K562 (cell line): ENCODE measurements at regions not wholly inside any gene's neighbourhood (a gene's known extent, or its start where the extent isn't known, plus 50 kb on each side); places are given as distances from the start of the nearest gene placed in this dataset.

Experiments used
- BCL6 ChIP-seq: fragments of 250-450 bp; sonication (Bioruptor Pico); IDR thresholded peaks from 2 replicates; pipeline ENCODE4 v1.4.0; 2020
- FOXA1 ChIP-seq: fragments of 450-650 bp; IDR thresholded peaks from 2 replicates; pipeline ENCODE4 v1.6.1; 2016; ENCODE audit warnings: mild to moderate bottlenecking, borderline replicate concordance
- HSF4 ChIP-seq: fragments of 250-450 bp; sonication (Bioruptor Pico); IDR thresholded peaks from 2 replicates; pipeline ENCODE4 v2.1.2; 2022; ENCODE audit warnings: mild to moderate bottlenecking, moderate library complexity, borderline replicate concordance
- JUND ChIP-seq, 2 experiments: IDR thresholded peaks; 2 replicates in 1 of 2; 3 replicates in 1 of 2; pipeline ENCODE4 v1.6.1; 2011; ENCODE audit warnings: borderline replicate concordance in 2 of 2, low read depth in 2 of 2, low read length in 2 of 2, improper control_type of control experiment in 1 of 2, missing biosample characterization in 1 of 2, missing genetic modification characterization in 1 of 2, missing genetic modification reagents in 1 of 2
- ZNF766 ChIP-seq: fragments of 200-800 bp; sonication (Bioruptor generic); conservative IDR thresholded peaks from 2 replicates; pipeline ENCODE4 v1.6.1; 2016; ENCODE audit warnings: missing genetic modification characterization, missing compliant biosample characterization
- TF ChIP-seq, protein P1 (sequence below): sonication (generic); formaldehyde crosslinking; IDR thresholded peaks from 2 replicates; pipeline ENCODE4 v1.8.1; 2023; ENCODE audit warnings: mild to moderate bottlenecking, missing genetic modification reagents, moderate library complexity
- TF ChIP-seq, protein P2 (sequence below), 3 experiments: IDR thresholded peaks in 2 of 3; conservative IDR thresholded peaks in 1 of 3; 2 replicates each; pipeline ENCODE4 v1.5.1; 2011 to 2012; ENCODE audit warnings: low read length in 3 of 3, mild to moderate bottlenecking in 3 of 3, control low read depth in 2 of 3, improper control_type of control experiment in 1 of 3, inconsistent platforms in 1 of 3, low read depth in 1 of 3, mixed read lengths in 1 of 3, moderate library complexity in 1 of 3; ENCODE audit not compliant: insufficient read depth in 2 of 3

DNA sequence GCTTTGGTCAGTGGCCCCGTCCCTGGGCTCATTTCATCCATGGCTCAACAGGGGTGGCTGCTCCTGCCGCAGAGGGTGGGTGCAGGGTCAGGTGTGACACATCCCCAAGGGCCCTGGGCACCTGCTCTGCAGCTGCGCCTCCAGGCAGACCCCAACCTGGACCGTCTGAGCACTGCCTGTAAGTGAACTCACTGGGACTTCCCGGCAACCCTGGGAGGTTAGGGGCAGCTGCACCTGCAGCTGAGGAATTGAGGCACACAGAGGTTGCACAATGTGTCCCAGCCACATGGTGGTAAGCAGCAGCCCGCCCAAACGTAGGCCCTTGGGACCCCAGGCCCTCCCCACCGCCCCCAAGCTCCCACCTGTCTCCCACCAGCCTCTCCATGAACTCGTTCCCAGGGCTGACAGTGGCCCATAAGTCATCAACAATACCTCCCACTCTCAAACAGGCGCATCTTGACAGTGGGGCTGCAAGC, 55.1 kb downstream of the PLXNA1 start:
- TF ChIP-seq, protein P1, sequence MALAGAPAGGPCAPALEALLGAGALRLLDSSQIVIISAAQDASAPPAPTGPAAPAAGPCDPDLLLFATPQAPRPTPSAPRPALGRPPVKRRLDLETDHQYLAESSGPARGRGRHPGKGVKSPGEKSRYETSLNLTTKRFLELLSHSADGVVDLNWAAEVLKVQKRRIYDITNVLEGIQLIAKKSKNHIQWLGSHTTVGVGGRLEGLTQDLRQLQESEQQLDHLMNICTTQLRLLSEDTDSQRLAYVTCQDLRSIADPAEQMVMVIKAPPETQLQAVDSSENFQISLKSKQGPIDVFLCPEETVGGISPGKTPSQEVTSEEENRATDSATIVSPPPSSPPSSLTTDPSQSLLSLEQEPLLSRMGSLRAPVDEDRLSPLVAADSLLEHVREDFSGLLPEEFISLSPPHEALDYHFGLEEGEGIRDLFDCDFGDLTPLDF (CRISPR knock-in tag) = no peak
- no peak for TF ChIP-seq JUND (IDR thresholded peaks at IDR 0.05; ENCODE audit: borderline replicate concordance, low read depth, low read length)
- TF ChIP-seq JUND (tag; IDR thresholded peaks at IDR 0.05; ENCODE audit: borderline replicate concordance, low read depth, low read length) = no peak
- TF ChIP-seq, protein P2, sequence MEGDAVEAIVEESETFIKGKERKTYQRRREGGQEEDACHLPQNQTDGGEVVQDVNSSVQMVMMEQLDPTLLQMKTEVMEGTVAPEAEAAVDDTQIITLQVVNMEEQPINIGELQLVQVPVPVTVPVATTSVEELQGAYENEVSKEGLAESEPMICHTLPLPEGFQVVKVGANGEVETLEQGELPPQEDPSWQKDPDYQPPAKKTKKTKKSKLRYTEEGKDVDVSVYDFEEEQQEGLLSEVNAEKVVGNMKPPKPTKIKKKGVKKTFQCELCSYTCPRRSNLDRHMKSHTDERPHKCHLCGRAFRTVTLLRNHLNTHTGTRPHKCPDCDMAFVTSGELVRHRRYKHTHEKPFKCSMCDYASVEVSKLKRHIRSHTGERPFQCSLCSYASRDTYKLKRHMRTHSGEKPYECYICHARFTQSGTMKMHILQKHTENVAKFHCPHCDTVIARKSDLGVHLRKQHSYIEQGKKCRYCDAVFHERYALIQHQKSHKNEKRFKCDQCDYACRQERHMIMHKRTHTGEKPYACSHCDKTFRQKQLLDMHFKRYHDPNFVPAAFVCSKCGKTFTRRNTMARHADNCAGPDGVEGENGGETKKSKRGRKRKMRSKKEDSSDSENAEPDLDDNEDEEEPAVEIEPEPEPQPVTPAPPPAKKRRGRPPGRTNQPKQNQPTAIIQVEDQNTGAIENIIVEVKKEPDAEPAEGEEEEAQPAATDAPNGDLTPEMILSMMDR (IDR thresholded peaks at IDR 0.05 in 2 of 3, conservative IDR thresholded peaks at IDR 0.05 in 1 of 3; ENCODE audit: insufficient read depth in 2 of 3, low read depth in 1 of 3, low read length in 3 of 3) = no peak
- TF ChIP-seq BCL6 (CRISPR knock-in tag) = no peak
- TF ChIP-seq FOXA1 = no peak
- no peak for TF ChIP-seq HSF4 (CRISPR knock-in tag)
- no peak for TF ChIP-seq ZNF766 (CRISPR knock-in tag)
